Astrocyte (in vitro differentiated cells and primary cell): ENCODE measurements at regions not wholly inside any gene's neighbourhood (a gene's known extent, or its start where the extent isn't known, plus 50 kb on each side); places are given as distances from the start of the nearest gene placed in this dataset.

Experiments
- DNase-seq: peaks from one replicate; pipeline ENCODE4 v3.0.0-alpha.2; 2010; ENCODE audit warnings: low read depth
- FAIRE-seq: peaks from 2 replicates; lab custom pipeline; 2011; peaks lifted over from hg19 to GRCh38; lab: Jason Lieb, UNC
- H2AFZ ChIP-seq: 2 replicates; pipeline ENCODE4 v1.6.0; 2012; ENCODE audit warnings: low read depth, low read length, inconsistent platforms
- H3K27ac ChIP-seq: 2 replicates; pipeline ENCODE4 v1.5.1; 2011; ENCODE audit warnings: low read depth, low read length, inconsistent platforms
- H3K27me3 ChIP-seq: 2 replicates; pipeline ENCODE4 v1.6.0; 2011; ENCODE audit warnings: low read length, inconsistent platforms; ENCODE audit not compliant: insufficient read depth
- H3K36me3 ChIP-seq: 2 replicates; pipeline ENCODE4 v1.5.1; 2011; ENCODE audit warnings: low read length, inconsistent platforms; ENCODE audit not compliant: insufficient read depth
- H3K4me1 ChIP-seq: 2 replicates; pipeline ENCODE4 v1.5.1; 2011; ENCODE audit warnings: low read length, inconsistent platforms; ENCODE audit not compliant: insufficient read depth
- H3K4me2 ChIP-seq: 2 replicates; pipeline ENCODE4 v1.6.0; 2012; ENCODE audit warnings: low read length, inconsistent platforms
- H3K4me3 ChIP-seq: 2 replicates; pipeline ENCODE4 v1.5.1; 2011; ENCODE audit warnings: low read depth, mild to moderate bottlenecking, low read length, inconsistent platforms; ENCODE audit not compliant: insufficient read depth
- H3K79me2 ChIP-seq: 2 replicates; pipeline ENCODE4 v1.6.0; 2012; ENCODE audit warnings: mild to moderate bottlenecking, low read length, inconsistent platforms; ENCODE audit not compliant: insufficient read depth
- H3K9ac ChIP-seq: 2 replicates; pipeline ENCODE4 v1.6.0; 2012; ENCODE audit warnings: mild to moderate bottlenecking, low read length, inconsistent platforms
- H3K9me3 ChIP-seq: 2 replicates; pipeline ENCODE4 v1.5.1; 2012; ENCODE audit warnings: low read depth, mild to moderate bottlenecking, low read length, inconsistent platforms; ENCODE audit not compliant: insufficient read depth
- H4K20me1 ChIP-seq: 2 replicates; pipeline ENCODE4 v1.6.0; 2012; ENCODE audit warnings: low read length, inconsistent platforms; ENCODE audit not compliant: insufficient read depth
- H3K27ac Mint-ChIP-seq: one replicate; pipeline ENCODE4 v1.8.0; 2021; ENCODE audit warnings: mild to moderate bottlenecking, mixed read lengths; ENCODE audit not compliant: unreplicated experiment
- H3K27me3 Mint-ChIP-seq: one replicate; pipeline ENCODE4 v1.8.0; 2021; ENCODE audit warnings: low read depth, mixed read lengths; ENCODE audit not compliant: unreplicated experiment
- H3K36me3 Mint-ChIP-seq: one replicate; pipeline ENCODE4 v1.8.0; 2021; ENCODE audit warnings: low read depth, mixed read lengths; ENCODE audit not compliant: unreplicated experiment
- H3K4me1 Mint-ChIP-seq: one replicate; pipeline ENCODE4 v1.8.0; 2021; ENCODE audit warnings: low read depth, mixed read lengths; ENCODE audit not compliant: unreplicated experiment
- H3K4me3 Mint-ChIP-seq: one replicate; pipeline ENCODE4 v1.8.0; 2021; ENCODE audit warnings: mild to moderate bottlenecking, moderate library complexity, mixed read lengths; ENCODE audit not compliant: unreplicated experiment
- H3K9me3 Mint-ChIP-seq: one replicate; pipeline ENCODE4 v1.8.0; 2021; ENCODE audit warnings: mild to moderate bottlenecking, mixed read lengths; ENCODE audit not compliant: unreplicated experiment
- CTCF ChIP-seq: IDR thresholded peaks from 2 replicates; pipeline ENCODE4 v1.5.1; 2011; ENCODE audit warnings: low read depth, mild to moderate bottlenecking, inconsistent platforms, low read length, moderate library complexity; ENCODE audit not compliant: insufficient read depth
- EZH2 ChIP-seq: IDR thresholded peaks from 2 replicates; pipeline ENCODE4 v1.6.1; 2012; ENCODE audit warnings: mild to moderate bottlenecking, low read length, inconsistent platforms; ENCODE audit not compliant: insufficient read depth

- H3K36me3 Mint-ChIP-seq: no peaks in the 10 kb centered on the region
- no peaks in the 10 kb centered on the region for H3K79me2 ChIP-seq
- no peak overlapping the region for H3K27ac Mint-ChIP-seq
- H3K27me3 Mint-ChIP-seq: no peaks in the 10 kb centered on the region
- H3K4me3 ChIP-seq: no peak overlapping the region
- no peaks in the 10 kb centered on the region for H3K9me3 Mint-ChIP-seq
- no peaks in the 10 kb centered on the region for H3K4me1 ChIP-seq
- H3K4me1 Mint-ChIP-seq: peaks cover under 1% of the 10 kb centered on the region
- no peaks in the 10 kb centered on the region for H3K36me3 ChIP-seq
- no peak for FAIRE-seq
- no peaks in the 10 kb centered on the region for H4K20me1 ChIP-seq
- no peak overlapping the region for H2AFZ ChIP-seq
- H3K9ac ChIP-seq: no peak overlapping the region
- H3K4me2 ChIP-seq: no peak overlapping the region
- no peaks in the 10 kb centered on the region for H3K9me3 ChIP-seq
- TF ChIP-seq CTCF (no peak), EZH2 (no peak)
- DNase-seq: no peak
- no peak overlapping the region for H3K27ac ChIP-seq
- no peaks in the 10 kb centered on the region for H3K27me3 ChIP-seq
- H3K4me3 Mint-ChIP-seq: no peak overlapping the region
Measured at GRCh38 chr5:110294281-110294680, 432.2 kb downstream of the TMEM232 start.

DNA sequence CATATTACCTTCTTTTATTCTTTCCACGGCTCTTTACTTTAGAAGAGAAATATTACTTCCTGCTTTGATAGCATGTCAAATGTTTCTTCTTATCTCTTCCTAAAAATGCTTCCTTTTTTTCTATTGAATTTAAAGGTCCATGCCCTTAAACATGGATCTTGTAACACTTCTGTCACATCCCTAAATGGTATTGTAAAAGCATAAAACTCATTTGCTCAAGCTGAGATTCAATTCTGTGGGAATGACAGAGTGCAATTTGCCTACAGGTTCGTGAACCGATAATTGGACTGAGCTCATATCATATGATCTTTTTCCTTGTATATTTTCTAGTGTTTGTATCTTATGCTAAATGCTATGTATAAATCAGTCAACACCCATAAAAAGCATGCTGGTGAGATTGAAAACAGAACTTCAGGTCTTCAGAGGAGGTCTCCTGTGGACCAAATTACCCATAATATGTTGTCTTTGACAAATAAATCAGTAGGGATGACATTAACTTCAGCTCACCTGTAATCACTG, 429.3 kb downstream of the TMEM232 start:
- Histone ChIP-seq H3K4me3 (no peak overlapping the region), H3K9ac (no peak overlapping the region), H2AFZ (no peak overlapping the region), H3K4me2 (no peak overlapping the region), H3K9me3 (no peaks in the 10 kb centered on the region), H4K20me1 (no peaks in the 10 kb centered on the region), H3K79me2 (no peaks in the 10 kb centered on the region), H3K27ac (no peak overlapping the region), H3K4me1 (no peaks in the 10 kb centered on the region), H3K27me3 (no peaks in the 10 kb centered on the region), H3K36me3 (no peaks in the 10 kb centered on the region)
- no peak overlapping the region for H3K27ac Mint-ChIP-seq
- no peak for DNase-seq
- no peak for FAIRE-seq
- H3K4me1 Mint-ChIP-seq: no peaks in the 10 kb centered on the region
- peaks cover 3% of the 10 kb centered on the region for H3K9me3 Mint-ChIP-seq
- no peaks in the 10 kb centered on the region for H3K36me3 Mint-ChIP-seq
- TF ChIP-seq CTCF (no peak), EZH2 (no peak)
- no peak overlapping the region for H3K4me3 Mint-ChIP-seq
- no peaks in the 10 kb centered on the region for H3K27me3 Mint-ChIP-seq

DNA sequence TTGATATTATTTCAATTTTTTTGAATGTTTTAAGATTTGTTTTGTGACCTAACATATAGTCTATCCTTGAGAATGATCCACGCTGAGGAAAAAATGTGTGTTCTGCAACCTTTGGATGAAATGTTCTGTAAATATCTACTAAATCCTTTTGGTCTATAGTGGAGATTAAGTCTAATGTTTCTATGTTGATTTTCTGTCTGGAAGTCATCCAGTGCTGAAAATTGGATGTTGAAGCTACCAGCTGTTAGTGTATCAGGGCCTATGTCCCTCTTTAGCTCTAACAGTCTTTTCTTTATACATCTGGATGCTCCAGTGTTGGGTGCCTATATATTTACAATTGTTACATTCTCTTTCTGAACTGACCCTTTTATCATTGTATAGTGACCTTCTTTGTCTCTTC, 422.3 kb downstream of the TMEM232 start:
- Histone ChIP-seq H3K27ac (no peak overlapping the region), H4K20me1 (no peaks in the 10 kb centered on the region), H3K27me3 (no peaks in the 10 kb centered on the region), H3K4me2 (no peak overlapping the region), H3K9me3 (no peaks in the 10 kb centered on the region), H3K9ac (no peak overlapping the region), H3K4me1 (no peaks in the 10 kb centered on the region), H2AFZ (no peak overlapping the region), H3K36me3 (no peaks in the 10 kb centered on the region), H3K4me3 (no peak overlapping the region), H3K79me2 (no peaks in the 10 kb centered on the region)
- H3K36me3 Mint-ChIP-seq: no peaks in the 10 kb centered on the region
- FAIRE-seq: no peak
- H3K4me1 Mint-ChIP-seq: no peaks in the 10 kb centered on the region
- no peaks in the 10 kb centered on the region for H3K27me3 Mint-ChIP-seq
- DNase-seq: no peak
- TF ChIP-seq CTCF (no peak), EZH2 (no peak)
- no peak overlapping the region for H3K27ac Mint-ChIP-seq
- H3K4me3 Mint-ChIP-seq: no peak overlapping the region
- peaks cover 3% of the 10 kb centered on the region for H3K9me3 Mint-ChIP-seq
